HG03196 (cell line): ENCODE measurements at regions not wholly inside any gene's neighbourhood (a gene's known extent, or its start where the extent isn't known, plus 50 kb on each side); places are given as distances from the start of the nearest gene placed in this dataset.
"Not testable (repeated sequence)": the region's sequence is repeated elsewhere in the genome, so short reads cannot be mapped to it uniquely, and the experiment has no call there.

Experiments used
- ATAC-seq: cut with Tn5 transposase; IDR thresholded peaks from one replicate; pipeline ENCODE4 v1.9.1; 2021; ENCODE audit not compliant: unreplicated experiment

DNA sequence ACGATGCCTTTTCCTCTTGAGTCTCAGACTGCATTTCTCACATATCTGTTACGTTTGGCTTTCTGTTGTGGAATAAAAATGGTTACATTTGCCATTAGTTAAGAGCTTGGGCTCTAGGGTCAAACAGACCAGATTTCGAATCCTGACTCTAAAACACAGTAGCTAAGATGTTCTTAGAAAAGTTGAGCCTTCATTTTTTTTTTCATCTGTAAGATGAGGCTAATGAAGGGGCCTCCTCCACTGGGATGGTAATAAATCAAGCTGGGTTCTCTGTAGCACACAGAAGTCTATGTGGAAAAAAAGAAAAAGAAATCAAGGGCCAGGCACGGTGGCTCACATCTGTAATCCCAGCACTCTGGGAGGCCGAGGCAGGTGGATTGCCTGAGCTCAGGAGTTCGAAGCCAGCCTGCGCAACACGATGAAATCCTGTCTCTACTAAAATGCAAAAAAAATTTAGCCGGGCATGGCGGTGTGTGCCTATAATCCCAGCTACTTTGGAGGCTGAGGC lies 49.9 kb upstream of the CAPRIN1 start:
- no peak for ATAC-seq

DNA sequence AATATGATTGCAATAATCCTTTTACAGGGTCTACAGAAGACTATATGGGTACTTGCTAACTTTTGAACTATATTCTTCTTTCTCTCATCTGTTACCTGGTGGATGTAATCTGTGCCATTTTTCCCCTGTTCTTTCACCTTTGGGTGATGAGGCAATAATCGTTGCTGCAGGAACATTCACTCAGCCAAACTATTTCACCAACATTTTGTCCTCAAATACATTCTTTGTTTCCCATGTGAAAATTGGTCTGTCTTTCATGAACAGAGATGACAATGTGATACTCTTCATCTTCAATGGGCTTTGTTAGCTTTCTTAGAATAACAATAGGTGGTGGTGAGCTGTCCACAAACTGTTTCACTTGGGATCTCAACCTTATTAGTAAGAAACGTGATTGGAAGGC lies 52.1 kb upstream of the CAPRIN1 start:
- no peak for ATAC-seq

DNA sequence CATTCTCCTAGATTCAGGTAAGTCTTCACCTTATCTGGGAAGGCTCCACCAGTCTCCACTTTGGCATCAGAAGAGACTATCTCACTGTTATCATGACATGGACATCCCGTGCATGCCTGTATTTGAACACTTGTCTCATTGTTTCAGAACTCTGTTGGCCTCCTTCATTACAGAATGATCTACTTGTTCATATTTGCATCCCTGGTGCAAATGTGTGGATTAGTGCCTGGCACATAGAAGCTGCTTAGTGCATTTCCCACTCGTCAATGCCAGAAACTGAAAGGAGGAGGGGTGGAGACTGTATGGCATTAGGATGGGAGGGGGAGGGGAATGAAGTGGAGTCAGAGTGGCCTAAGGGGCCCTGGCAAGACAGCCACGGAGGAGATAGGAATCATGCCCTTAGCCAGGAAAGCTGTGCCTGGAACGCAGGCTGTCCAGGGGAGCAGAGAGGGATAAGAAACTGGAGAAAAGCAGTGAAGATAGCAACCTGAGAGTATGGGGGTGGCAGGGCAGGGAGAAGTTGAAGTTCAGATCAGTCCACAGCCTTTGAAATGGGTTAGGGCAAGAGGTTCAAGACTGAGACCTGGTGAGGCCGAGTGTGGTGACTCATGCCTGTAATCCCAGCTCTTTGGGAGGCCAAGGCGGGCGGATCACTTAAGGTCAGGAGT lies 53.8 kb upstream of the CAPRIN1 start:
- no peak for ATAC-seq

DNA sequence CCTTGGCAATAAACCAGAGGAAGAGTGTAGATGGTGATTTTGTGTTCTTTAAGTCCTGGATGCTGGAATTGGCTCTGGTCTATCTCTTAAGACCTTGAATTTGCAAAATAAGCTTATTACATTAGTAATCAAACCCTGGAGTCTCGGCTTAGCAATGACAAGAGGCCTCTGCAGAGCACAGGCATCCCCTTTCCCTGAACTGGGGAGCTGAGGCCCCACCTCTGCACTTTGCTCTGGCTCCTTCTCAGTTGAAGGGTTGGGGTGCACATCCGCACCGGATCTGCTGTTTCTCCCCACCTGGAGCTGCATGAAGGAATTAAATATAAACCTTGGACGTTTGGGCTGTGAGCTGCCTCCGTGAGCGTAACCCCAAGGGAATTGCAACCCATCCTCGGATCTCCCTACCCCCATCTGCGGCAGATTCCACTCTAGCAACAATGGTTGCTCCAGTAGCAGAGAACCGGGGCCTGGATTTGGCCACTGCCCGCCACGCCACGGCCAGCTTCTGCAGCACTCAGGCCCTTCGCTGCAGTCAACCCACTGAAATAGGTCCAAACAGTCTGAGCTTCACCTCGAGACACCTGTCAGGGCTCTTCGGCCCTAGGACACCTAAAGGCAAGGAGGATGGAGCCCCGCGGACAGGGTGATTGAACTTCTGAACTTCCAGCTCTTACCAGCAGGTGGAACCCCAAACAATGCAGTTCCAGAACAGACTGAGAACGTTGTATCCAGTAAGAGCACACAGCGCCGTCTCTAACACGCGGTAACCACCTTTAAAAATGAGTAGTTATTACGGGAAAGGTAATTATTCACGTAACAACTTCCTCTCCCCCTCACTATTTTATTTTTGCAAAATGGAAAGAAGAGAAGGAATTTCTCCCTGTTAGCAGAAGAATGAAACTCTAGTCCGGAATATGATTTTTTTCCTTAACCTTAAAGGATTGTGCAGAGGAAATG lies 54.8 kb upstream of the CAPRIN1 start:
- ATAC-seq: peak; percentile 64

DNA sequence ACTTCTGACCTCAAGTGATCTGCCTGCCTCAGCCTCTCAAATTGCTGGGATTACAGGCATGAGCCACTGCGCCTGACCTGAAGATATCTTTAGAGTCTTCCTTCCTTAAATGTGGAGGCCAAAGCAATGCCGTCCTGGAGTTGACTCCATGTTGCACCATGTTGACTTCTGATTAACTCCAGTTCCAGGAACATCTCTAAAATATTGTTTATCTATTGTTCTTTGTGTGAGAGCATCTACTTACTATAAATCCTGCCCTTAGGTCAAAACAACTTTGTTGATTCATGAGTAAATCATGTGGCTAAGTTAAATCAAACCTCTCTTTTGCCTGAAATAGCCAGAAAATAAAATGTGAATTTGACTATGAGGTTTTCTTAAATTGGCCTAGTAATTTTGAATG lies 56.6 kb upstream of the CAPRIN1 start:
- ATAC-seq: no peak

DNA sequence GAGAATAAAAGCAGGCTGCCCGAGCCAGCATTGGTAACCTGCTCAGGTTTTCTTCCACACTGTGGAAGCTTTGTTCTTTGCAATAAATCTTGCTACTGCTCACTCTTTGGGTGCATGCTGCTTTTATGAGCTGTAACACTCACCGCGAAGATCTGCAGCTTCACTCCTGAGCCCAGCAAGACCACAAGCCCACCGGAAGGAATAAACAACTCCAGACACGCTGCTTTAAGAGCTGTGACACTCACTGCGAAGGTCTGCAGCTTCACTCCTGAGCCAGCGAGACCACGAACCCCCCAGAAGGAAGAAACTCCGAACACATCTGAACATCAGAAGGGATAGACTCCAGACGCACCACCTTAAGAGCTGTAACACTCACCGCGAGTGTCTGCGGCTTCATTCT lies 60.4 kb upstream of the CAPRIN1 start:
- ATAC-seq: not testable (repeated sequence)

DNA sequence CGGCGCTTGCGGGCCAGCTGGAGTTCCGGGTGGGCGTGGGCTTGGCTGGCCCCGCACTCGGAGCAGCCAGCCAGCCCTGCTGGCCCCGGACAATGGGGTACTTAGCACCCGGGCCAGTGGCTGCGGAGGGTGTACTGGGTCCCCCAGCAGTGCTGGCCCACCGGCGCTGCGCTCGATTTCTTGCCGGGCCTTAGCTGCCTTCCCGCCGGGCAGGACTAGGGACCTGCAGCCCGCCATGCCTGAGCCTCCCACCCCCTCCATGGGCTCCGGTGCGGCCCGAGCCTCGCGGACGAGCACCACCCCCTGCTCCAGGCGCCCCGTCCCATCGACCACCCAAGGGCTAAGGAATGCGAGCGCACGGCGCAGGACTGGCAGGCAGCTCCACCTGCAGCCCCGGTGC lies 61.4 kb upstream of the CAPRIN1 start:
- not testable (repeated sequence) for ATAC-seq

DNA sequence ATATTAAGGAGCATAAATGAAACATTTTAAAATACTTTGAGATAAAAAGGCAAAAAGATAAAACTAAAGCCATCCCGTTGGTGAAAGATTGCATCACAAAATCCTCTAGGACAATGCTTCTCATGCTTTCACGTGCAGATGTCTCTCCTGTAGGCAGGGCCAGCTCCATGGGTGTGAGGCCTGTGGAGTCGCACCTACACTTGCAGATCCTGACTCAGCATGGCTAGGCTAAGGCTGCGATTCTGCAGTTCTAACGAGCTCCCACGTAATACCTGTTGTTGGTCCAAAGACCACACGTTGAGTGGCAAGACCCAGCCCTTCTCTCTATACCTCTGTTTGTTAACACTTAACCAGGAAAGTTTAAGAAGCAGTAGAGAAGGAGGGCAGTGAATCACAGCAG lies 62.1 kb upstream of the CAPRIN1 start:
- no peak for ATAC-seq

DNA sequence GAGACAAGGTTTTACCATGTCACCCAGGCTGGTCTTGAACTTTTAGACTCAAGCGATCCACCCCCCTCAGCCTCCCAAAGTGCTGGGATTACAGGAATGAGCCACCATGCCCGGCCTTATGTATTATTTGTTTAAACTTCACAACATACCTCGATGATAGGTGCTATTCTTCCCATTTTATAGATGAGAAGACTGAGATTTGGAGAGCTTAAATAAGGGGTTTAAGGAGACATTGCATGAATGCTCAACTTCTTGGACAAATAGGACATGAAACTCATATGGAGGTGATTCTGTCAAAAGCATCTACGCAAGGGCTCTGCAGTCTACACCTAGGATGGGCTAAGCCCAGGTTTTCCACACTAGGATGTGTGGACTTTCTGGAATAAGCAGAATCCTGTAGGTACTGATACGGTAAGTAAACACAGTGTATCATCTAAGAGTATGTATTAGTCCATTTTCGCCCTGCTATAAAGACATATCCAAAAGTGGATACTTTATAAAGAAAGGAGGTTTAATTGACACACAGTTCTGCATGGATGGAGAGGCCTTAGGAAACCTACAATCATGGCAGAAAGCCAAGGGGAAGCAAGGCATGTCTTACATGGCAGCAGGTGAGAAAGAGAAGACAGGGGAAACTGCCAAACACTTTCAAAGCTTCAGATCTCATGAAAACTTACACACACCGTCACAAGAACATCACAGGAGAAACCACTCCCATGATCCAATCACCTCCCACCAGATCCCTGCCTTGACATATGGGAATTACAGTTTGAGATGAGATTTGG lies 62.8 kb upstream of the CAPRIN1 start:
- ATAC-seq: no peak

DNA sequence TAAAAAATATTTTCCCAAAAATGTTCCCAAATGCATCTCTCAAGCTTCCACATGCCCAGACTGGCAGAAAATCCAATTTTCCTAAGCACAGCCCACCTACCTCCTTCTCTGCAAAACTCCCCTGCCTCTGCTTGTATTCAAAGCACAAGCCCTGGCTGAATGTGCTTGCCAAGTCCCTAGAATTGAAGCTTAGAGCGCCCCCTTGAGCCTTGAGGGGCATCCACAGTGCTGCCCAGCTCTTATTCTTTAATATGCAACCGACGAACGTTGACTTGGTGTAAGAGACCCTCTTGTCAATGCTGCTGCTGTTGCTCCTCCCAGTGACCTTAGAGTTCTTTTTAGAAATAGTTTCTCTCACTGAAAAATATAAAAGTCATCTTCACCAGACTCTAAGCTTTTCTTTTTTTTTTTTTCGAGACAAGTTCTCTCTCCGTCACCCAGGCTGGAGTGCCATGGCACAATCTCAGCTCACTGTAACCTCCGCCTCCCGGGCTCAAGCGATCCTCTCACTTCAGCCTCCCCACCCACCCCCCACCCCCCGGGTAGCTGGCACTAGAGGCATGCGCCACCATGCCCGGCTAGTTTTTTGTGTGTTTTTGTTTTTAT lies 63.5 kb upstream of the CAPRIN1 start:
- ATAC-seq: no peak

DNA sequence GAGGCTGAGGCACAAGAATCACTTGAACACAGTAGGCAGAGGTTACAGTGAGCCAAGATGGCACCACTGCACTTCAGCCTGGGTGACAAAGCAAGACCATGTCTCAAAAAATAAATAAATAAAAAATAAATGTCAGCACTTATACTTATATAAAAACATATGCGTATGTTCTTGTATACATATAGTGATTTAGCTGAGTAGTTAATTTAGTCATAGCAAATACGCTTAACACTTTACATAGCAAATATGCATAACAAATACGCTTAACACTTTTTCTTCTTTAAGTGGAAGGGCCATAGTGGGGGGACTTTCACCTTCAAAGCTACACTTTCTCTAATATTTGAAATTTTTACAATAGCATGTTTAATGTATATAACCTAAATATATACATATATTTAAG lies 64.0 kb upstream of the CAPRIN1 start:
- no peak for ATAC-seq

DNA sequence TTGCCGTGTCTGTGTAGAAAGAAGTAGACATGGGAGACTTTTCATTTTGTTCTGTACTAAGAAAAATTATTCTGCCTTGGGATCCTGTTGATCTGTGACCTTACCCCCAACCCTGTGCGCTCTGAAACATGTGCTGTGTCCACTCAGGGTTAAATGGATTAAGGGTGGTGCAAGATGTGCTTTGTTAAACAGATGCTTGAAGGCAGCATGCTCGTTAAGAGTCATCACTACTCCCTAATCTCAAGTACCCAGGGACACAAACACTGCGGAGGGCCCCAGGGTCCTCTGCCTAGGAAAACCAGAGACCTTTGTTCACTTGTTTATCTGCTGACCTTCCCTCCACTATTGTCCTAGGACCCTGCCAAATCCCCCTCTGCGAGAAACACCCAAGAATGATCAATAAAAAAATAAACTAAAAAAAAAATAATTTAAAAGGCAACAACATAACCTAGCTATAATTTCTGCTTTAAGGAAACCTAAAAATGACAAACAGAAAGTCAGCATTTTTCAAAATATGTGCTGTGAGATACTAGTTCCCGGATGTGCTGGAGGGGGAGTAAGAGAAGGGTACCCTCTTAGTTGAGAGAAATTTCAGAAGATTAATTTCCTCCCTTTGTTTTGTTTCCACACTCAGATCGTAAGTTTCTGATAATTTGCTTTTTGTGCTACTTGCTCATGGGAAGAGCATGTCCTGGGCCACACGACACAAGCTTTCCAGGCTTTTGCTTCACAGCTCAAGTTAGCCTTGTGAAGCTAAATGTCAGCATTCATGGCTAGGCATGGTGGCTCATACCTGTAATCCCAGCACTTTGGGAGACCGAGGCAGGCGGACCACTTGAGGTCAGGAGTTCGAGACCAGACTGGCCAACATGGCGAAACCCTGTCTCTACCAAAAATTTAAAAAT lies 64.7 kb upstream of the CAPRIN1 start:
- ATAC-seq: not testable (repeated sequence)

DNA sequence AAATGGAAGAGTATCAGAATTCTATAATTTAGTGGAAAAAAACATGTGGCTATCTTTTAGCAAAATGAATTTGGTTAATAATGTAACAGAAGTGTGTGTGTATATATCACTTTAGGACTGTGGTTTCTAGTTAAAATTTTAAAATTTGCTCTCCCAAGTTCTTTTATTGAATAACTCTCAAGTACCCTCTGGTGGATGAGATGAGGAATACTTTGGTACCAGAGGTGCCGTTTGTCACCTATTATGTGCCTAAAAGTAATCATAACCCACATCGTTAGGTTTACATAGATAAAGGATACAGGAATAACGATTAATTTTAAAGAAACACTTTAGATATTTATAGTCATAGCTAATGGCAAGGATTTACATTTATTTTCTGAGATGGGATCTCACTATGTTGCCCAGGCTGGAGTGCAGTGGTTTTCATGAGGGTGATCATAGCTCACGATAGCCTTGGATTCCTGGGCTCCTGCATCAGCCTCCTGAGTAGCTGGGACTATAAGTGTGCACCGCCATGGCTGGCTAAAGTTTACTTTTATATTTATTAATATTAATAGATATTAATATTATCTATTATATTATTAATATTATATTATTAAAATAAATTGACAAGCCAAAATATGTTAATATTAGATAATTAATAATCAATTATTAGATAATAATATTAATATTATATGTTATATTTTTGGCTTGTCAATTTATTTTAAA lies 66.7 kb upstream of the CAPRIN1 start:
- ATAC-seq: no peak

DNA sequence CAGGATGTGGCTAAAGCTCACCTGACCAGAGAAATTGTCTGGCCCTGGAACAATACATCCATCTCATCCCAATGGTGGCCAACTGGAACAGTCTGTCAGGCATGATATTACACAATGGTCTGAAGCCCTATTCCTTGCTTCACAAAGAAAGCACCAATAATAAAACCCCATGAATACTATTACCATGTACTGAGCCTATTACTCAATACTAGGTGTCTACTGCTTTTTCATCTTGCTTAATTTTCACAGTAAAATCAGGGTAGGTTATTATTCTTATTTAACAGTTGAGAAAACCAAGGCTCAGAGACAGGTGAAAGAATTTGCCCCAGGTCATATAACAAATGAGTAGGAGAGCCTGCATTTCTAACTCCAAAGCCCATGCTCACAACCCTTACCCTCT lies 68.9 kb upstream of the CAPRIN1 start:
- ATAC-seq: no peak

DNA sequence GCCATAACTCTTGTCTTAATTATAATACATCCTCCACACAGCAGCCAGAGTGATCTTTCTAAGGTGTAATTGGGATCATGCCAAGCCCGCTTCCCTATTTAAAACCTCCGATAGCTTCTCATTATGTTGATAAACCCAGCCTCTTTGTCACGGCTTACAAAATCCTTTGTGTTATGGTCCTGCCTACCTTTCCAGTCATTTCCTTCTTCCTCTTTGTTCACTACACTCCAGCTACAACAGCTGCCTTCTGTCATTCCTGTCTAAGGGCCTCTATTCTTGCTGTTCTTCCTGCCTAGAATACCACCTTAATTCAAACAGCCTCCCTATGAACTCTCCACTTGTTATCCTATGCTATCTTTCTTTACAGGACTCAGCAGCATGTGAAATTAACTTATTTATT lies 70.6 kb upstream of the CAPRIN1 start:
- ATAC-seq: no peak

DNA sequence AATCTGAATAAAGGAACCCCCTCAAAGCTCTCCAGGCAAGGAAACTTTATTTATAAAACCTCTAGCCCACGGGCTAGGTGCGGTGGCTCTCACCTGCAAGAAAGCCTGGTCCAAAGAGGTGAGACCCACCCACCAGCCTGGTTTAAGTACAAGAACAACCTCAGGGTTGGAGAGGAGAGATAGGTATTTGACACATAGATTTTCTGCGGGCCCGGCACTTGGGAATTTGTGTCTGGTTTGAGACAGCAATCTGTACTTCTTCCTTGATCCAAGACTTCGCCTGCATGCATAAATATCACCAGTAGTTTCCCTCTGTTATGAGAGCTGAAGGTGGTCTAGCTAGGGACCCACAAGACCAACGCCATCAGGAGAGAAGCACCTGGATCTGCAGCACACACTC lies 73.2 kb upstream of the CAPRIN1 start:
- ATAC-seq: no peak

DNA sequence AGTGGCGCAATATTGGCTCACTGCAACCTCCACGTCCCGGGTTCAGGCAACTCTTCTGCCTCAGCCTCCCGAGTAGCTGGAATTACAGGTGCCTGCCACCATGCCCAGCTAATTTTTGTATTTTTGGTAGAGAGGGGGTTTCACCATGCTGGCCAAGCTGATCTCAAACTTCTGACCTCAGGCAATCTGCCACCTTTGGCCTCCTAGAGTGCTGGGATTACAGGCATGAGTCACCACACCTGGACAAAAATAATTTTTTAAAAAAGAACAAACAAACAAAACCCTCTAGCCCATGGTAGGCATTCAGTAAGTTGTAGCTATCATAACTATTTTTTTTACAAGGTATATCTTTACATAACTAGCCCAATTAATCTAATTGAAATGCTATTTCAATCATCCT lies 73.9 kb upstream of the CAPRIN1 start:
- no peak for ATAC-seq

DNA sequence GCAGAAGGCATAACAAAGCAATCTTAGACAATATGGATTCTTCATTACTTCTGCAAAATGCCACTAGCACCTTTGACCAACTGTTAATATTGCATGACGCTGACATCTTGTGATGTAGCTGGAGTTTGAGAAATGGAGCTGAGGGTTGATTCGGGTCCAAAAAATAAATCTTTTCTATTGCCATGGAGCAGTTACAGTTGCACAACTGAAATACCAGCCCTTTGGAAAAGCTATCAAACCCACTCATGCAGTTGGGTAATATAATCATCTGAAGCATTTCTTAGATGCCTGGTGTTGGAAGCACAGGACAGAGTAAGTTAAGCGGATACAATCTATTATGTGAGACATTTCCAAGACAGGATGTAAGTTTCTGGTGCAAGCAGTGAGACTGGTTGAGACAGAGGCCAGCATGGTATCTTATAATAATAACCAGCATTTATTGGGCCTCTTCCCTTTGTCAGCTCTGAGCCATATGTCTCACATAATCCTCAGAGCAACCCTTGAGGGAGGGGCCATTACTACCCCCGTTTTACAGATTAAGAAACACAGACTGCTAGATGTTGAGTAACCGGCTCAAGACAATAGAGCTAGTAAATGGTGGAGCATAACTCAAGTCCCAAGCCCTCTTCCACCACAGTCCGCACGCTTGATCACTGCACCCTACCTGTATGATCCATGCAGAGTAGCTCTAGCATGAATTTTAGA lies 74.9 kb upstream of the CAPRIN1 start:
- no peak for ATAC-seq

DNA sequence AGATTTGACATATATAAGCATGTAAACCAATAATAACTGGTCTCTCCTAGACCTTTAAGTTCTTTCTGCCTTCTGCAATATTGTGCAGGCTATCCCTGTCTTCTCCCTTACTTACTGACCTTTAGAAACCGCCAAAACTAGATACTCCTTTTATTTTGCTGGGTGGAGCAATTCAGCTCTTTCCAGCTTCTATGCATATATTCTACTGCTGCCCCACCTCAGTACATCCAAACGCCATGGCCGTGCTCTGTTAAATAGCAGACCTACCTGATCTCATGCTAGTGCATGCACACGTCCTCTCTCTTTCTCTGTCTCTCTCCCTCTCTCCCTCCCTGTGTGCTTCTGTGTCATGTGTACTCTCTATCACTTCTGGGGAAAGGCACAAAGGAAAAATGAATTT lies 76.7 kb upstream of the CAPRIN1 start:
- ATAC-seq: no peak
